ENCODE measurements at regions not wholly inside any gene's neighbourhood (a gene's known extent, or its start where the extent isn't known, plus 50 kb on each side); places are given as distances from the start of the nearest gene placed in this dataset.

- intact Hi-C loops (cut with DNase I; ENCODE audit: low total_unique reads): no loop called here
- H3K27ac ChIP-seq: no peak overlapping the region
- no peaks in the 10 kb centered on the region for H3K36me3 ChIP-seq
- TF ChIP-seq CTCF (IDR thresholded peaks at IDR 0.05) (no peak), POLR2AphosphoS5 (IDR thresholded peaks at IDR 0.05) (no peak), POLR2A (IDR thresholded peaks at IDR 0.05) (no peak), EP300 (IDR thresholded peaks at IDR 0.05; ENCODE audit: low read depth) (no peak)
- in situ Hi-C loops (cut with MboI; ENCODE audit: low pct_ligation_motif_present in 1 of 4, low pct_unique_long_range_greater_than_20kb in 1 of 4, low sequenced_read_pairs in 3 of 4): no loop called here
- 89% methylated on average over 6 of the region's 6 CpGs; no CpG with 5 or more reads in 1 of the 2 donors for WGBS, 2 donors (ENCODE audit: low coverage in 1 of 2)
- no peak for DNase-seq
- H3K27me3 ChIP-seq: no peaks in the 10 kb centered on the region
- H3K9me3 ChIP-seq: no peaks in the 10 kb centered on the region
- H3K4me1 ChIP-seq: peaks cover 0 to 7% (median 6%) of the 10 kb centered on the region in 4 donors
- no peak overlapping the region for H3K4me3 ChIP-seq
These were observed 96.1 kb upstream of the HABP2 start for GRCh38 chr10:113456741-113457140.

- Histone ChIP-seq H3K4me1 (peaks cover 0 to 7% (median 6%) of the 10 kb centered on the region in 4 donors), H3K36me3 (no peaks in the 10 kb centered on the region), H3K9me3 (no peaks in the 10 kb centered on the region), H3K4me3 (no peak overlapping the region), H3K27ac (no peak overlapping the region), H3K27me3 (no peaks in the 10 kb centered on the region)
- in situ Hi-C loops (cut with MboI; ENCODE audit: low pct_ligation_motif_present in 1 of 4, low pct_unique_long_range_greater_than_20kb in 1 of 4, low sequenced_read_pairs in 3 of 4): no loop called here
- intact Hi-C loops (cut with DNase I; ENCODE audit: low total_unique reads): no loop called here
- TF ChIP-seq CTCF (IDR thresholded peaks at IDR 0.05): no peak
- no peak for TF ChIP-seq EP300 (IDR thresholded peaks at IDR 0.05; ENCODE audit: low read depth)
- TF ChIP-seq POLR2A (IDR thresholded peaks at IDR 0.05): no peak
- TF ChIP-seq POLR2AphosphoS5 (IDR thresholded peaks at IDR 0.05): no peak
- 87 to 92% methylated on average over 3 to 5 of the region's 5 CpGs for WGBS, 2 donors (ENCODE audit: low coverage in 1 of 2)
- DNase-seq: no peak
These were observed 95.4 kb upstream of the HABP2 start for GRCh38 chr10:113457408-113457807.

GRCh38 chr10:113458451-113458850, 94.4 kb upstream of the HABP2 start:
- no peak for DNase-seq
- H3K27me3 ChIP-seq: peaks cover under 1% of the 10 kb centered on the region
- 91 to 98% methylated on average over 6 to 10 of the region's 10 CpGs for WGBS, 2 donors (ENCODE audit: low coverage in 1 of 2)
- H3K9me3 ChIP-seq: no peaks in the 10 kb centered on the region
- in situ Hi-C loops (cut with MboI; ENCODE audit: low pct_ligation_motif_present in 1 of 4, low pct_unique_long_range_greater_than_20kb in 1 of 4, low sequenced_read_pairs in 3 of 4): no loop called here
- H3K36me3 ChIP-seq: no peaks in the 10 kb centered on the region
- H3K4me3 ChIP-seq: no peak overlapping the region
- peaks cover 0 to 7% (median 6%) of the 10 kb centered on the region in 4 donors for H3K4me1 ChIP-seq
- intact Hi-C loops (cut with DNase I; ENCODE audit: low total_unique reads): no loop called here
- no peak overlapping the region for H3K27ac ChIP-seq
- TF ChIP-seq POLR2A (IDR thresholded peaks at IDR 0.05) (no peak), POLR2AphosphoS5 (IDR thresholded peaks at IDR 0.05) (no peak), CTCF (IDR thresholded peaks at IDR 0.05) (no peak), EP300 (IDR thresholded peaks at IDR 0.05; ENCODE audit: low read depth) (no peak)

GRCh38 chr10:113458944-113459343, 93.9 kb upstream of the HABP2 start:
- 89% methylated on average over 4 to 5 of the region's 5 CpGs for whole genome bisulfite sequencing, 2 donors (ENCODE audit: low coverage in 1 of 2)
- TF ChIP-seq CTCF (IDR thresholded peaks at IDR 0.05): no peak
- no peak for TF ChIP-seq EP300 (IDR thresholded peaks at IDR 0.05; ENCODE audit: low read depth)
- no peak for TF ChIP-seq POLR2AphosphoS5 (IDR thresholded peaks at IDR 0.05)
- TF ChIP-seq POLR2A (IDR thresholded peaks at IDR 0.05): no peak
- no peak for DNase-seq
- intact Hi-C loops (cut with DNase I; ENCODE audit: low total_unique reads): no loop called here
- Histone ChIP-seq H3K4me3 (no peak overlapping the region), H3K4me1 (peaks cover 0 to 11% (median 6%) of the 10 kb centered on the region in 4 donors), H3K27ac (no peak overlapping the region), H3K9me3 (no peaks in the 10 kb centered on the region), H3K36me3 (no peaks in the 10 kb centered on the region), H3K27me3 (peaks cover 5% of the 10 kb centered on the region)
- in situ Hi-C loops (cut with MboI; ENCODE audit: low pct_ligation_motif_present in 1 of 4, low pct_unique_long_range_greater_than_20kb in 1 of 4, low sequenced_read_pairs in 3 of 4): no loop called here
